Loucy (cell line): ENCODE measurements at regions not wholly inside any gene's neighbourhood (a gene's known extent, or its start where the extent isn't known, plus 50 kb on each side); places are given as distances from the start of the nearest gene placed in this dataset.

ENCODE experiments used
- H2AFZ ChIP-seq: fragments of 200-600 bp; sonication (generic); 2 replicates; pipeline ENCODE4 v1.6.0; 2016; ENCODE audit warnings: antibody characterized with exemption, mild to moderate bottlenecking, low read length, moderate library complexity
- H3F3A ChIP-seq: fragments of 200-600 bp; 2 replicates; pipeline ENCODE4 v1.6.0; 2016; ENCODE audit warnings: antibody characterized with exemption, low read depth, mild to moderate bottlenecking
- H3K27me3 ChIP-seq: fragments of 200-600 bp; sonication (generic); 2 replicates; pipeline ENCODE4 v1.6.1; 2014; ENCODE audit warnings: low read length, mild to moderate bottlenecking; ENCODE audit not compliant: insufficient read depth, poor library complexity, severe bottlenecking
- H3K36me3 ChIP-seq: fragments of 200-600 bp; sonication (generic); 2 replicates; pipeline ENCODE4 v1.6.1; 2016; ENCODE audit warnings: low read length; ENCODE audit not compliant: insufficient read depth
- H3K4me1 ChIP-seq: fragments of 200-600 bp; sonication (generic); 2 replicates; pipeline ENCODE4 v1.5.1; 2014; ENCODE audit warnings: low read length, mild to moderate bottlenecking; ENCODE audit not compliant: insufficient read depth, poor library complexity, severe bottlenecking
- H3K4me2 ChIP-seq: fragments of 200-600 bp; sonication (generic); 2 replicates; pipeline ENCODE4 v1.6.0; 2014; ENCODE audit warnings: antibody characterized with exemption, low read length, low read depth, mild to moderate bottlenecking; ENCODE audit not compliant: poor library complexity, severe bottlenecking
- H3K4me3 ChIP-seq: fragments of 200-600 bp; sonication (generic); 2 replicates; pipeline ENCODE4 v1.5.1; 2014; ENCODE audit warnings: low read length, mild to moderate bottlenecking, mixed read lengths; ENCODE audit not compliant: poor library complexity, severe bottlenecking
- H3K79me2 ChIP-seq: fragments of 200-600 bp; sonication (generic); 2 replicates; pipeline ENCODE4 v1.6.1; 2014; ENCODE audit warnings: low read length; ENCODE audit not compliant: insufficient read depth
- H3K9ac ChIP-seq: fragments of 200-600 bp; sonication (generic); 2 replicates; pipeline ENCODE4 v1.6.0; 2014; ENCODE audit warnings: mild to moderate bottlenecking, low read depth, low read length, moderate library complexity; ENCODE audit not compliant: poor library complexity, severe bottlenecking
- H3K9me2 ChIP-seq: fragments of 200-600 bp; sonication (generic); replicated peaks from 2 replicates; pipeline ENCODE4 v1.6.1; 2016; ENCODE audit warnings: low read depth, low read length, mixed read lengths
- H3K9me3 ChIP-seq: fragments of 200-600 bp; sonication (generic); 2 replicates; pipeline ENCODE4 v1.6.1; 2014; ENCODE audit warnings: mild to moderate bottlenecking, antibody characterized with exemption, low read length, low read depth; ENCODE audit not compliant: insufficient read depth
- H4K20me1 ChIP-seq: fragments of 200-600 bp; sonication (generic); 2 replicates; pipeline ENCODE4 v1.6.0; 2014; ENCODE audit warnings: antibody characterized with exemption, low read length, mild to moderate bottlenecking; ENCODE audit not compliant: insufficient read depth, poor library complexity, severe bottlenecking
- EZH2phosphoT487 ChIP-seq: fragments of 200-600 bp; IDR thresholded peaks from 2 replicates; pipeline ENCODE4 v1.6.1; 2018; ENCODE audit warnings: antibody characterized with exemption, mild to moderate bottlenecking, moderate library complexity, borderline replicate concordance
- TF ChIP-seq, protein P1 (sequence below): fragments of 200-600 bp; sonication (generic); conservative IDR thresholded peaks from 2 replicates; pipeline ENCODE4 v1.5.1; 2014; ENCODE audit warnings: mild to moderate bottlenecking, antibody characterized with exemption, low read length

DNA sequence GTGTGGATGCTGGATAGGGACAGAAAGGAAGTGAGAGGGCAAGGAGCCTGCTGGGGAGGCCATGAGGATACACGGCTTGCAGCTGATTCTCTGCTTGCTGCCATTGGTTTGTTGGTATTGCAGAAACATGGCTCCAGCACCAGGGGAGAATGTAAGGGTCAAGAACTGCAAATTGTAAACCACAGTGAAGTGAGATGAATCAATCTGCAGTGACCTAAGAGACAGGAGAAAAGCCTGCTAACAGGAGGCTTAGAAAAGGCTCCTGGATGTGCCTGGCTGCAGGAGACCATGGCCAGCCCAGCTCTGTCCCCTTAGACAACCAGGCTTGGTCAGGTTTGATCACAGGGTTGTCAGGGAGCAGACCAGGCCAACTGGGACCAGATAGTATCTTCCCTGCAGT lies 233.7 kb upstream of the CADM1 start:
- Histone ChIP-seq H3K9ac (no peak overlapping the region), H3K36me3 (no peaks in the 10 kb centered on the region), H3K4me3 (no peak overlapping the region), H3F3A (no peaks in the 10 kb centered on the region), H3K79me2 (no peaks in the 10 kb centered on the region), H3K9me2 (no peaks in the 10 kb centered on the region), H2AFZ (no peak overlapping the region), H4K20me1 (no peaks in the 10 kb centered on the region), H3K4me2 (no peak overlapping the region), H3K27me3 (no peaks in the 10 kb centered on the region), H3K4me1 (no peaks in the 10 kb centered on the region), H3K9me3 (no peaks in the 10 kb centered on the region)
- TF ChIP-seq EZH2phosphoT487: no peak
- TF ChIP-seq, protein P1, sequence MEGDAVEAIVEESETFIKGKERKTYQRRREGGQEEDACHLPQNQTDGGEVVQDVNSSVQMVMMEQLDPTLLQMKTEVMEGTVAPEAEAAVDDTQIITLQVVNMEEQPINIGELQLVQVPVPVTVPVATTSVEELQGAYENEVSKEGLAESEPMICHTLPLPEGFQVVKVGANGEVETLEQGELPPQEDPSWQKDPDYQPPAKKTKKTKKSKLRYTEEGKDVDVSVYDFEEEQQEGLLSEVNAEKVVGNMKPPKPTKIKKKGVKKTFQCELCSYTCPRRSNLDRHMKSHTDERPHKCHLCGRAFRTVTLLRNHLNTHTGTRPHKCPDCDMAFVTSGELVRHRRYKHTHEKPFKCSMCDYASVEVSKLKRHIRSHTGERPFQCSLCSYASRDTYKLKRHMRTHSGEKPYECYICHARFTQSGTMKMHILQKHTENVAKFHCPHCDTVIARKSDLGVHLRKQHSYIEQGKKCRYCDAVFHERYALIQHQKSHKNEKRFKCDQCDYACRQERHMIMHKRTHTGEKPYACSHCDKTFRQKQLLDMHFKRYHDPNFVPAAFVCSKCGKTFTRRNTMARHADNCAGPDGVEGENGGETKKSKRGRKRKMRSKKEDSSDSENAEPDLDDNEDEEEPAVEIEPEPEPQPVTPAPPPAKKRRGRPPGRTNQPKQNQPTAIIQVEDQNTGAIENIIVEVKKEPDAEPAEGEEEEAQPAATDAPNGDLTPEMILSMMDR: no peak

DNA sequence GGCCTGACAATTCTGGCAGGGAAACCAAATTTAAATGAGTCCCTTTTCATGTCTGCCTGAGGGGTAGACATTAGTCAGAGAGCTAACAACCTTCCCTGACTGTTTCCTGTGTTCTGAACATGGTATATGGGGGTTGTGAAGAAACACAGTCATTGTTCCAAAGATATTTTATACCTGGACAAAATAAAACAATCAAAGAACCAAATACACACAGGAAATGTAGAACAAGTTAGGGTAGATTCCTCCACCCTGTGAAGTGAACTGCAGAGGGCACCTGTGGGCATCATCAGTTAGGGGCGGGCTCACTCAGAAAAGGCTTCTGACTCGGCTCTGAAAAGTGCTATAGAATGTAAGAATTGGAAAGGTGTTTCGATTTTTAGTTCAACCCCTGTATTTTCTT lies 231.9 kb upstream of the CADM1 start:
- H3K9ac ChIP-seq: no peak overlapping the region
- H3K4me2 ChIP-seq: no peak overlapping the region
- H3K27me3 ChIP-seq: no peaks in the 10 kb centered on the region
- no peaks in the 10 kb centered on the region for H3F3A ChIP-seq
- no peaks in the 10 kb centered on the region for H3K9me3 ChIP-seq
- no peaks in the 10 kb centered on the region for H3K4me1 ChIP-seq
- no peak overlapping the region for H3K4me3 ChIP-seq
- no peaks in the 10 kb centered on the region for H4K20me1 ChIP-seq
- H3K36me3 ChIP-seq: no peaks in the 10 kb centered on the region
- H3K79me2 ChIP-seq: no peaks in the 10 kb centered on the region
- no peak overlapping the region for H2AFZ ChIP-seq
- H3K9me2 ChIP-seq: no peaks in the 10 kb centered on the region
- no peak for TF ChIP-seq EZH2phosphoT487
- TF ChIP-seq, protein P1: no peak

DNA sequence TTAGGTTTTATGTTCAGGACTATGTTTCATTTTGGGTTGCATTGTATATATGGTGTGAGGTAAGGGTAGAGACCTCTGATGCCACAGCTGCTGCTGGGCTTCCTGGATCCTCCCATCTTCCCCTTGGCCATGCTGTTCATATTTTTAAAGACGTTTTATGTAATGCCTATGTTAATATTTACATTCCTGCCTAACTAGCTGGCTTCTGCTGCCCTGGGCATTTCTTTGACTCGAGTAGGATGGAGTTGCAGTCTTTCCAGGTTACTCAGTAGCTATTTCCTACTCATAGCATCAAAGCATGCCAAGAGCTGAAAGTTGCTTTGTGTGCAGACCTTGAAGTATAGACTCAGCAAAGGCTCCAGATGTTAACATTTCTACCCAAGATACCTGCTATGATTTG lies 220.5 kb upstream of the CADM1 start:
- Histone ChIP-seq H3K4me2 (no peak overlapping the region), H3K9ac (no peak overlapping the region), H3K36me3 (no peaks in the 10 kb centered on the region), H4K20me1 (no peaks in the 10 kb centered on the region), H3K9me2 (no peaks in the 10 kb centered on the region), H3K4me3 (no peak overlapping the region), H3K79me2 (no peaks in the 10 kb centered on the region), H3K27me3 (no peaks in the 10 kb centered on the region), H2AFZ (no peak overlapping the region), H3F3A (no peaks in the 10 kb centered on the region), H3K9me3 (no peaks in the 10 kb centered on the region), H3K4me1 (no peaks in the 10 kb centered on the region)
- TF ChIP-seq, protein P1: no peak
- no peak for TF ChIP-seq EZH2phosphoT487
